Neuronal stem cell (in vitro differentiated cells): ENCODE measurements at regions not wholly inside any gene's neighbourhood (a gene's known extent, or its start where the extent isn't known, plus 50 kb on each side); places are given as distances from the start of the nearest gene placed in this dataset.

Experiments used
- DNase-seq: peaks from one replicate; pipeline ENCODE4 v3.0.0-alpha.2; 2013; ENCODE audit warnings: low spot score
- H2AFZ ChIP-seq: one replicate; pipeline ENCODE4 v1.6.1; 2013; ENCODE audit warnings: mild to moderate bottlenecking, low read length, inconsistent platforms
- H2AK5ac ChIP-seq: 2 replicates; pipeline ENCODE4 v1.6.1; 2013; ENCODE audit warnings: low read depth, mild to moderate bottlenecking, inconsistent platforms, low read length, moderate library complexity, mixed read lengths
- H2BK120ac ChIP-seq: 2 replicates; pipeline ENCODE4 v1.6.1; 2013; ENCODE audit warnings: low read depth, mild to moderate bottlenecking, inconsistent platforms, low read length, moderate library complexity, mixed read lengths
- H2BK12ac ChIP-seq: one replicate; pipeline ENCODE4 v1.6.1; 2013; ENCODE audit warnings: low read length, inconsistent platforms
- H2BK15ac ChIP-seq: 2 replicates; pipeline ENCODE4 v1.6.1; 2013; ENCODE audit warnings: mild to moderate bottlenecking, low read length, inconsistent platforms, mixed read lengths
- H2BK5ac ChIP-seq: one replicate; pipeline ENCODE4 v1.6.1; 2013; ENCODE audit warnings: inconsistent platforms, mild to moderate bottlenecking, low read length, moderate library complexity
- H3K14ac ChIP-seq: one replicate; pipeline ENCODE4 v1.6.1; 2013; ENCODE audit warnings: low read length, inconsistent platforms
- H3K18ac ChIP-seq: 2 replicates; pipeline ENCODE4 v1.6.1; 2013; ENCODE audit warnings: low read length, inconsistent platforms
- H3K23ac ChIP-seq: 2 replicates; pipeline ENCODE4 v1.6.1; 2013; ENCODE audit warnings: low read depth, mild to moderate bottlenecking, mixed read lengths, low read length, inconsistent platforms; ENCODE audit not compliant: poor library complexity
- H3K27ac ChIP-seq: replicated peaks from 3 replicates; pipeline ENCODE4 v1.5.1; 2013; ENCODE audit warnings: low read length, inconsistent platforms
- H3K27me3 ChIP-seq, 3 experiments: 2 replicates each; pipeline ENCODE4 v1.6.1; 2013; ENCODE audit warnings: low read length in 3 of 3, mild to moderate bottlenecking in 2 of 3, inconsistent platforms in 1 of 3, low read depth in 1 of 3, mixed read lengths in 1 of 3, moderate library complexity in 1 of 3; ENCODE audit not compliant: control insufficient read depth in 3 of 3, insufficient read depth in 3 of 3
- H3K36me3 ChIP-seq, 2 donors: replicated peaks in 1 of 2; 2 replicates each; pipeline ENCODE4 v1.6.1; 2013; ENCODE audit warnings: low read length in 2 of 2; ENCODE audit not compliant: control insufficient read depth in 2 of 2, insufficient read depth in 2 of 2
- H3K4ac ChIP-seq: 2 replicates; pipeline ENCODE4 v1.6.1; 2013; ENCODE audit warnings: inconsistent platforms, mild to moderate bottlenecking, low read length, moderate library complexity
- H3K4me1 ChIP-seq, 2 donors: 1 replicate in 1 of 2; 2 replicates in 1 of 2; pipeline ENCODE4 v1.6.1; 2013; ENCODE audit warnings: low read length in 2 of 2, low read depth in 1 of 2; ENCODE audit not compliant: control insufficient read depth in 2 of 2, insufficient read depth in 1 of 2
- H3K4me2 ChIP-seq: one replicate; pipeline ENCODE4 v1.6.1; 2013; ENCODE audit warnings: mild to moderate bottlenecking, low read length, inconsistent platforms; ENCODE audit not compliant: insufficient read depth, poor library complexity, severe bottlenecking
- H3K4me3 ChIP-seq, 2 donors: 2 replicates each; pipeline ENCODE4 v1.5.1; 2013; ENCODE audit warnings: low read length in 2 of 2, mild to moderate bottlenecking in 2 of 2, inconsistent platforms in 1 of 2, moderate library complexity in 1 of 2
- H3K79me1 ChIP-seq: one replicate; pipeline ENCODE4 v1.6.1; 2013; ENCODE audit warnings: low read depth, mild to moderate bottlenecking, inconsistent platforms, low read length, moderate library complexity
- H3K9ac ChIP-seq: one replicate; pipeline ENCODE4 v1.6.1; 2013; ENCODE audit warnings: mild to moderate bottlenecking, low read depth, low read length, inconsistent platforms; ENCODE audit not compliant: poor library complexity
- H3K9me3 ChIP-seq, 2 donors: replicated peaks in 1 of 2; 2 replicates each; pipeline versions ENCODE3 to v1.6.1; 2013; ENCODE audit warnings: low read length in 2 of 2, mild to moderate bottlenecking in 2 of 2, inconsistent platforms in 1 of 2, low read depth in 1 of 2, mixed read lengths in 1 of 2, moderate library complexity in 1 of 2; ENCODE audit not compliant: control insufficient read depth in 2 of 2, insufficient read depth in 1 of 2
- H4K8ac ChIP-seq: one replicate; pipeline ENCODE4 v1.6.1; 2013; ENCODE audit warnings: low read depth, mild to moderate bottlenecking, inconsistent platforms, low read length, moderate library complexity
- H4K91ac ChIP-seq: one replicate; pipeline ENCODE4 v1.6.1; 2013; ENCODE audit warnings: low read length, low read depth, mild to moderate bottlenecking, inconsistent platforms; ENCODE audit not compliant: poor library complexity
- WGBS, 2 donors: extraction: QIAGEN DNeasy Blood & Tissue Kit; methylation state at CpG; one replicate each; pipeline ENCODE4 v1.1.7; 2013; ENCODE audit warnings: missing lambda C conversion rate in 2 of 2, mixed read lengths in 1 of 2; ENCODE audit not compliant: insufficient read length in 2 of 2, insufficient replicate concordance in 1 of 2; ENCODE audit errors: extremely low coverage in 2 of 2; 5-methylcytosine and 5-hydroxymethylcytosine counted together

DNA sequence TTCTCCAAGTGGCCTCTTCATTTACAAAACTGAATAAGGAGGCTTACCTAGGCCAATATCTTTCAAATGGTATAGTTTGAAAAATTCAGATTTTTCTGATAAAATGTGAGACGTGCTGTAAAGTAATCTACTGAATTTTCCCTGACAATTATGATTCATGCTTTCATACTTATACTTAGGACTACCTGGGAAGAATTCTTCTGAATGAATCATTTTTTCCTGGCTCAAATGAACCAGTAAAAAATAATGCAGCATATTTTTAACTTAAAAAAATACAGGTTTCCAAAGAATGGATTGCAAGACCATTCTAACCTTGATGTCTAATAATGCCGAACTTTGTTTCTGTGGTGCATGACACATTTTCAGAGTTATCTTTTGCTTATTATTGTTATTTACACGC is 375.4 kb downstream of the ZNF674 start:
- H2BK15ac ChIP-seq = no peak overlapping the region
- H2BK12ac ChIP-seq = no peak overlapping the region
- H3K23ac ChIP-seq = no peak overlapping the region

DNA sequence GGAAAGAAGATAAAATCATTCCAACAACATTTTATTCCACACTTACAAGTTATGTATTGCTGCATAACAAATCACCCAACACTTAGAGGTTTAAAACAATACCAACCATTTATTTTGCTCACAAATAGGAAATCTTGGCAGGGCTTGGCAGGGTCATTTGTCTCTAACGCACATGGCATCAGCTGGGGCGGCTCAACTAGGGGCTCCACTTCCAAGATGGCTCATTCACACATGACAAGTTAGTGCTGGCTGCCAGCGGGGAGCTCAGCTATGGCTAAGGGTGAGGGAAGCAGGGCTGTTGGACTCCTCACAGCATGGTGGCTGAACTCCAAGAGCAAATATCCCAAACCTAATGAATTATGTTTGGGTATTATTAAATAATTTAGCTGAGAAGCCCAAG is 377.0 kb downstream of the ZNF674 start:
- Histone ChIP-seq H3K4me1 (no peaks in the 10 kb centered on the region), H3K14ac (no peak overlapping the region), H2BK5ac (no peak overlapping the region), H3K4me2 (no peak overlapping the region), H2BK15ac (no peak overlapping the region), H4K8ac (peak overlapping the region; percentile 43), H3K4me3 (no peak overlapping the region), H3K9me3 (no peaks in the 10 kb centered on the region), H2BK12ac (no peak overlapping the region), H4K91ac (no peak overlapping the region), H2BK120ac (no peak overlapping the region), H3K9ac (no peak overlapping the region), H3K27me3 (no peaks in the 10 kb centered on the region), H3K4ac (no peak overlapping the region), H3K23ac (no peak overlapping the region), H2AFZ (no peak overlapping the region), H3K36me3 (no peaks in the 10 kb centered on the region), H3K18ac (no peak overlapping the region), H2AK5ac (no peak overlapping the region), H3K79me1 (no peaks in the 10 kb centered on the region), H3K27ac (no peak overlapping the region)
- DNase-seq = no peak
- WGBS, 2 donors = no CpG with 5 or more reads among the region's 3 CpGs

More for the DNA sequence above, 375.4 kb downstream of the ZNF674 start:
- Histone ChIP-seq H3K4me3 (no peak overlapping the region), H3K9me3 (no peaks in the 10 kb centered on the region), H4K91ac (no peak overlapping the region), H3K27me3 (no peaks in the 10 kb centered on the region), H2AK5ac (no peak overlapping the region), H2BK120ac (no peak overlapping the region), H3K4ac (no peak overlapping the region), H3K79me1 (no peaks in the 10 kb centered on the region), H4K8ac (no peak overlapping the region), H3K27ac (no peak overlapping the region), H2BK5ac (no peak overlapping the region), H3K9ac (no peak overlapping the region), H3K4me1 (no peaks in the 10 kb centered on the region), H3K4me2 (no peak overlapping the region), H3K14ac (no peak overlapping the region), H2AFZ (no peak overlapping the region), H3K36me3 (no peaks in the 10 kb centered on the region), H3K18ac (no peak overlapping the region)
- WGBS, 2 donors = no CpG with 5 or more reads among the region's 3 CpGs
- no peak for DNase-seq

DNA sequence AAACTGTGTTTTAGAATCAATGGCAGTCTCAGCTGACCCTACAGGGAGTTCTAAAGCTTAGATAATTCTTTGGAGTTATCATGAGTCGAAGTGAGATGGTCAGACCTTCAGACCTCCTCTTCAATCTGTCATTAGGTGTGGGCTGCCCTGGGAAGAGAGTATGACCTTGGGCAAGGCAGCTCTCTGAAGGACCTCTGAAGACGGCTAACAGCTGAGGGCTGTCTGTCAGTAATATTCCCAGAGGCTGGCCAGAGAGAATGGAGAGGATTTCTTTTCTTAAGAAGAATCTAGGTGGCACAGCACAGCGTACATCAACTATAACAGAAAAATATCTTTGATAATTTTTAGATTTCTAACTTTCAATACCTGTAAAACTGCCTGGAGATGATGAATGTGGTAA is 379.4 kb downstream of the ZNF674 start:
- Histone ChIP-seq H2BK5ac (no peak overlapping the region), H3K18ac (no peak overlapping the region), H3K27ac (no peak overlapping the region), H2AK5ac (no peak overlapping the region), H3K23ac (no peak overlapping the region), H2BK120ac (no peak overlapping the region), H3K4me2 (no peak overlapping the region), H3K9me3 (no peaks in the 10 kb centered on the region), H3K4ac (no peak overlapping the region), H3K14ac (no peak overlapping the region), H3K79me1 (no peaks in the 10 kb centered on the region), H3K36me3 (no peaks in the 10 kb centered on the region), H3K27me3 (no peaks in the 10 kb centered on the region), H4K91ac (no peak overlapping the region), H3K9ac (no peak overlapping the region), H2BK15ac (no peak overlapping the region), H4K8ac (no peak overlapping the region), H2AFZ (no peak overlapping the region), H2BK12ac (no peak overlapping the region), H3K4me1 (no peaks in the 10 kb centered on the region), H3K4me3 (no peak overlapping the region)
- WGBS, 2 donors = no CpG with 5 or more reads among the region's 3 CpGs
- DNase-seq = no peak

GRCh38 chrX:46165411-46165810 is 379.8 kb downstream of the ZNF674 start:
- Histone ChIP-seq H3K79me1 (no peaks in the 10 kb centered on the region), H3K27ac (no peak overlapping the region), H3K9ac (no peak overlapping the region), H2BK12ac (no peak overlapping the region), H3K4me3 (no peak overlapping the region), H3K18ac (no peak overlapping the region), H2AFZ (no peak overlapping the region), H2BK15ac (no peak overlapping the region), H3K4ac (no peak overlapping the region), H3K9me3 (no peaks in the 10 kb centered on the region), H3K4me2 (no peak overlapping the region), H3K27me3 (no peaks in the 10 kb centered on the region), H3K23ac (no peak overlapping the region), H3K36me3 (no peaks in the 10 kb centered on the region), H2BK120ac (no peak overlapping the region), H4K8ac (no peak overlapping the region), H2BK5ac (no peak overlapping the region), H4K91ac (no peak overlapping the region), H3K4me1 (no peaks in the 10 kb centered on the region), H3K14ac (no peak overlapping the region), H2AK5ac (no peak overlapping the region)
- WGBS, 2 donors = no CpG with 5 or more reads among the region's 2 CpGs
- no peak for DNase-seq
